ENCODE measurements at regions not wholly inside any gene's neighbourhood (a gene's known extent, or its start where the extent isn't known, plus 50 kb on each side); places are given as distances from the start of the nearest gene placed in this dataset.
"Not testable (repeated sequence)": the region's sequence is repeated elsewhere in the genome, so short reads cannot be mapped to it uniquely, and the experiment has no call there.

GRCh38 chr12:131357185-131357747 lies 353.6 kb upstream of the SFSWAP start:
- no peak for DNase-seq (ENCODE audit: low spot score)

GRCh38 chr12:131357920-131358319 lies 353.0 kb upstream of the SFSWAP start:
- no peak for DNase-seq (ENCODE audit: low spot score)

GRCh38 chr12:131362291-131363211 lies 348.3 kb upstream of the SFSWAP start:
- DNase-seq (ENCODE audit: low spot score), result no peak

GRCh38 chr12:131363393-131363792 lies 347.5 kb upstream of the SFSWAP start:
- DNase-seq (ENCODE audit: low spot score), result no peak

- DNase-seq (ENCODE audit: low spot score), result no peak
Observed at GRCh38 chr12:131363841-131364495, 346.9 kb upstream of the SFSWAP start.

GRCh38 chr12:131364903-131365820 lies 345.7 kb upstream of the SFSWAP start:
- DNase-seq (ENCODE audit: low spot score), result no peak

GRCh38 chr12:131365821-131366260 lies 345.0 kb upstream of the SFSWAP start:
- no peak for DNase-seq (ENCODE audit: low spot score)

GRCh38 chr12:131366261-131366871 lies 344.5 kb upstream of the SFSWAP start:
- no peak for DNase-seq (ENCODE audit: low spot score)

- not testable (repeated sequence) for DNase-seq (ENCODE audit: low spot score)
Observed at GRCh38 chr12:131367067-131367982, 343.6 kb upstream of the SFSWAP start.

- DNase-seq (ENCODE audit: low spot score), result no peak
Observed at GRCh38 chr12:131367983-131368667, 342.8 kb upstream of the SFSWAP start.

GRCh38 chr12:131368668-131369071 lies 342.2 kb upstream of the SFSWAP start:
- DNase-seq (ENCODE audit: low spot score), result no peak

- no peak for DNase-seq (ENCODE audit: low spot score)
Observed at GRCh38 chr12:131369094-131369845, 341.6 kb upstream of the SFSWAP start.

- DNase-seq (ENCODE audit: low spot score), result no peak
Observed at GRCh38 chr12:131370321-131370720, 340.6 kb upstream of the SFSWAP start.

GRCh38 chr12:131370791-131371347 lies 340.0 kb upstream of the SFSWAP start:
- DNase-seq (ENCODE audit: low spot score), result no peak

- no peak for DNase-seq (ENCODE audit: low spot score)
Observed at GRCh38 chr12:131371401-131372170, 339.3 kb upstream of the SFSWAP start.

GRCh38 chr12:131372171-131372475 lies 338.8 kb upstream of the SFSWAP start:
- DNase-seq (ENCODE audit: low spot score), result no peak

- DNase-seq (ENCODE audit: low spot score), result no peak
Observed at GRCh38 chr12:131372706-131373195, 338.1 kb upstream of the SFSWAP start.

All from mucosa of gallbladder (tissue), 1 donor.